NB4 (cell line): ENCODE measurements at regions not wholly inside any gene's neighbourhood (a gene's known extent, or its start where the extent isn't known, plus 50 kb on each side); places are given as distances from the start of the nearest gene placed in this dataset.

Experiments used
- DNase-seq: peaks from one replicate; pipeline ENCODE4 v3.0.0; 2010; ENCODE audit warnings: low read depth
- H3K4me3 ChIP-seq: one replicate; pipeline ENCODE4 v1.5.1; 2011; ENCODE audit warnings: mild to moderate bottlenecking, low read depth, low read length, moderate library complexity
- CTCF ChIP-seq: IDR thresholded peaks from one replicate; pipeline ENCODE4 v1.5.1; 2012; ENCODE audit warnings: low read depth, low read length
- MAX ChIP-seq: IDR thresholded peaks from 2 replicates; pipeline ENCODE4 v1.6.1; 2011; ENCODE audit warnings: low read depth, low read length
- MYC ChIP-seq: IDR thresholded peaks from 2 replicates; pipeline ENCODE4 v1.6.1; 2011; ENCODE audit warnings: low read depth, low read length
- POLR2A ChIP-seq: IDR thresholded peaks from 2 replicates; pipeline ENCODE4 v1.6.1; 2011; ENCODE audit warnings: mild to moderate bottlenecking; ENCODE audit not compliant: insufficient read length; ENCODE audit errors: extremely low read depth

GRCh38 chr13:43983373-43983772 is 103.7 kb downstream of the LACC1 start:
- TF ChIP-seq POLR2A, result no peak
- no peak for TF ChIP-seq MAX
- no peak for DNase-seq
- H3K4me3 ChIP-seq, result no peak overlapping the region

- H3K4me3 ChIP-seq, result no peak overlapping the region
- TF ChIP-seq MYC (no peak), POLR2A (no peak), CTCF (no peak), MAX (no peak)
- no peak for DNase-seq
These were observed 104.6 kb downstream of the LACC1 start for GRCh38 chr13:43984292-43984691.

GRCh38 chr13:43985422-43986072 is 105.8 kb downstream of the LACC1 start:
- DNase-seq, result no peak
- TF ChIP-seq MAX (no peak), MYC (no peak), CTCF (no peak), POLR2A (no peak)
- no peak overlapping the region for H3K4me3 ChIP-seq

GRCh38 chr13:43986421-43986981 is 106.8 kb downstream of the LACC1 start:
- DNase-seq, result no peak
- TF ChIP-seq POLR2A (no peak), MYC (no peak), MAX (no peak), CTCF (no peak)

GRCh38 chr13:43988302-43988701 is 108.6 kb downstream of the LACC1 start:
- no peak for TF ChIP-seq POLR2A
- TF ChIP-seq MAX, result no peak
- no peak for TF ChIP-seq CTCF
- no peak for TF ChIP-seq MYC

More at GRCh38 chr13:43986421-43986981, 106.8 kb downstream of the LACC1 start:
- H3K4me3 ChIP-seq, result no peak overlapping the region

GRCh38 chr13:43990021-43990420 is 110.3 kb downstream of the LACC1 start:
- TF ChIP-seq CTCF (no peak), MAX (no peak), POLR2A (no peak), MYC (no peak)
- DNase-seq, result no peak
- no peak overlapping the region for H3K4me3 ChIP-seq

More at GRCh38 chr13:43988302-43988701, 108.6 kb downstream of the LACC1 start:
- H3K4me3 ChIP-seq, result no peak overlapping the region
- no peak for DNase-seq
